HG02884 (cell line): ENCODE measurements at regions not wholly inside any gene's neighbourhood (a gene's known extent, or its start where the extent isn't known, plus 50 kb on each side); places are given as distances from the start of the nearest gene placed in this dataset.

Source experiments
- ATAC-seq: cut with Tn5 transposase; IDR thresholded peaks from one replicate; pipeline ENCODE4 v1.9.1; 2021; ENCODE audit warnings: mild to moderate bottlenecking, moderate library complexity; ENCODE audit not compliant: unreplicated experiment

GRCh38 chr4:13260513-13260912 is 223.6 kb downstream of the RAB28 start:
- no peak for ATAC-seq

GRCh38 chr4:13250263-13250662 is 233.9 kb downstream of the RAB28 start:
- ATAC-seq = no peak

GRCh38 chr4:13248621-13249298 is 235.4 kb downstream of the RAB28 start:
- no peak for ATAC-seq

GRCh38 chr4:13246107-13246506 is 238.0 kb downstream of the RAB28 start:
- no peak for ATAC-seq

- no peak for ATAC-seq
Measured at GRCh38 chr4:13244444-13244843, 239.7 kb downstream of the RAB28 start.

- no peak for ATAC-seq
Measured at GRCh38 chr4:13243152-13243551, 241.0 kb downstream of the RAB28 start.

GRCh38 chr4:13240066-13240465 is 244.1 kb downstream of the RAB28 start:
- ATAC-seq = no peak

- ATAC-seq = no peak
Measured at GRCh38 chr4:13238936-13239335, 245.2 kb downstream of the RAB28 start.

- no peak for ATAC-seq
Measured at GRCh38 chr4:13236485-13236884, 247.7 kb downstream of the RAB28 start.

GRCh38 chr4:13233755-13234154 is 250.4 kb downstream of the RAB28 start:
- ATAC-seq = no peak

GRCh38 chr4:13219971-13220370 is 264.2 kb downstream of the RAB28 start:
- no peak for ATAC-seq

- no peak for ATAC-seq
Measured at GRCh38 chr4:13218326-13218958, 265.7 kb downstream of the RAB28 start.

- ATAC-seq = no peak
Measured at GRCh38 chr4:13215560-13215959, 268.6 kb downstream of the RAB28 start.

GRCh38 chr4:13212936-13213335 is 271.2 kb downstream of the RAB28 start:
- ATAC-seq = no peak

- no peak for ATAC-seq
Measured at GRCh38 chr4:13209600-13209999, 274.5 kb downstream of the RAB28 start.

GRCh38 chr4:13208558-13209193 is 275.5 kb downstream of the RAB28 start:
- no peak for ATAC-seq

GRCh38 chr4:13207226-13207625 is 276.9 kb downstream of the RAB28 start:
- no peak for ATAC-seq

GRCh38 chr4:13203101-13203500 is 281.0 kb downstream of the RAB28 start:
- no peak for ATAC-seq

- ATAC-seq = no peak
Measured at GRCh38 chr4:13202701-13203100, 281.4 kb downstream of the RAB28 start.

- no peak for ATAC-seq
Measured at GRCh38 chr4:13201241-13201640, 282.9 kb downstream of the RAB28 start.

- ATAC-seq = no peak
Measured at GRCh38 chr4:13196721-13197120, 287.4 kb downstream of the RAB28 start.

- no peak for ATAC-seq
Measured at GRCh38 chr4:13193662-13194061, 290.5 kb downstream of the RAB28 start.
